Fibroblast of villous mesenchyme (primary cell): ENCODE measurements at regions not wholly inside any gene's neighbourhood (a gene's known extent, or its start where the extent isn't known, plus 50 kb on each side); places are given as distances from the start of the nearest gene placed in this dataset.

Experiments used
- DNase-seq: peaks from one replicate; pipeline ENCODE4 v3.0.0-alpha.2; 2010; ENCODE audit warnings: low read depth
- H3K4me3 ChIP-seq: 2 replicates; pipeline ENCODE4 v1.5.1; 2011; ENCODE audit warnings: low read depth, mild to moderate bottlenecking, low read length
- CTCF ChIP-seq: IDR thresholded peaks from 2 replicates; pipeline ENCODE4 v1.5.1; 2012; ENCODE audit warnings: low read depth, mild to moderate bottlenecking, low read length; ENCODE audit not compliant: insufficient read depth

DNA sequence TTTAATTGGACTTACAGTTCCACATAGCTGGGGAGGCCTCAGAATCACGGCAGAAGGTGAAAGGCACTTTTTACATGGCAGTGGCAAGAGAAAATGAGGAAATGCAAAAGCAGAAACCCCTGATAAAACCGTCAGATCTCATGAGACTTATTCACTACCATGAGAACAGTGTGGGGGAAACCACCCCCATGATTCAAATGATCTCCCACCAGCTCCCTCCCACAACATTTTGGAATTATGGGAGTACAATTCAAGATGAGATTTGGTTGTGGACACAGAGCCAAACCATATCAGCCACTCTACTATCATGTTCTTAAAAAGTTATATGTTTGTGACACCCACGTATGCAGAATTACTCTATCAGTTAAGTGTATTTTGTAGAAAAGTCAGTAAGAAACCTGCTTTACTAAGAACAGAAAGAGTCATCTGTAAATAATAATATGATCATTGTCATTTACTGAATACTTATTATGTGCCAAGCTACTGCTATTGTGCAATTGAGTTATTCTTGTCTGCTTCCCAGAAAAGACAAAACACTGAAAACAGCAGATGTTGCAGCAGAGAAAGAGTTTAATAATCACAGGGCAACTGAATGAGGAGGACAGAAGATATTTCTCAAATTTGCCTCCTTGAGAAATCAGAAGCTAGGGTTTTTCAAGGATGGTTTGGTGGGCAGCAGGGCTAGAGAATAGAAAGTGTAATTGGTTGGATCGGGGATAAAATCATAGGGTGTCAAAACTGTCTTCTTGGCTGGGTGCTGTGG, 207.7 kb upstream of the FGGY start:
- no peak for TF ChIP-seq CTCF
- no peak for DNase-seq
- H3K4me3 ChIP-seq = no peak overlapping the region

GRCh38 chr1:59089922-59090457, 206.9 kb upstream of the FGGY start:
- H3K4me3 ChIP-seq = no peak overlapping the region
- no peak for TF ChIP-seq CTCF
- DNase-seq = no peak

DNA sequence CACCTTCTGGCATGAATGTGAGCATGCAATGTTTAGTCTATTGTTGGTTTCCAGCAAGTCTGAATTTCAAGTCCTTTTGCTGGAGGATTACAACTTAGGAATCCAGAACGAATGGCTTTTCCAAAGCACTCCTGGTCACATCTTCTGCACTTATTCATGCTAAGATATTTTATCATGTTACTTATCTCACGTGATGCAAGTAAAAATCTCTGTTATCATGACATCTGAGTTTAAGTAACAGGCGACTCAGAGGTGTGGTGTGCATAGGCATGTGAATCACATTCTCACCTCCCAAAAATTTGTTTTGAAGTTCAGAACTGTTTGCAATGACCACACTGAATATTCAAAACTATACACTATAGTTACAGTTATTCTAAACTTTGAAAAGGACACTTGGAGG, 204.8 kb upstream of the FGGY start:
- no peak for DNase-seq
- no peak for TF ChIP-seq CTCF
- H3K4me3 ChIP-seq = no peak overlapping the region

GRCh38 chr1:59094001-59094400, 202.9 kb upstream of the FGGY start:
- no peak for DNase-seq
- no peak for TF ChIP-seq CTCF
- no peak overlapping the region for H3K4me3 ChIP-seq

- no peak for TF ChIP-seq CTCF
- DNase-seq = no peak
- H3K4me3 ChIP-seq = no peak overlapping the region
These were observed 200.4 kb upstream of the FGGY start for GRCh38 chr1:59096501-59096900.

- H3K4me3 ChIP-seq = no peak overlapping the region
- no peak for TF ChIP-seq CTCF
- DNase-seq = no peak
These were observed 198.2 kb upstream of the FGGY start for GRCh38 chr1:59098655-59099054.
